Colonic mucosa (tissue), 4 donors: ENCODE measurements at regions not wholly inside any gene's neighbourhood (a gene's known extent, or its start where the extent isn't known, plus 50 kb on each side); places are given as distances from the start of the nearest gene placed in this dataset.

Source experiments
- DNase-seq: peaks from one replicate; pipeline ENCODE4 v3.0.0-alpha.2; 2020
- H3K27ac ChIP-seq: fragments of 200-600 bp; one replicate; pipeline ENCODE4 v1.8.0; 2021
- H3K27me3 ChIP-seq: fragments of 200-600 bp; one replicate; pipeline ENCODE4 v1.8.0; 2021
- H3K36me3 ChIP-seq: fragments of 200-600 bp; one replicate; pipeline ENCODE4 v1.8.0; 2021
- H3K4me1 ChIP-seq: fragments of 200-600 bp; one replicate; pipeline ENCODE4 v1.8.0; 2021; ENCODE audit warnings: mild to moderate bottlenecking
- H3K4me3 ChIP-seq: fragments of 200-600 bp; one replicate; pipeline ENCODE4 v1.8.0; 2021
- H3K9ac ChIP-seq, 2 donors: one replicate each; pipeline ENCODE4 v1.7.0; 2013; ENCODE audit warnings: control low read depth in 2 of 2, low read depth in 2 of 2, low read length in 2 of 2
- H3K9me3 ChIP-seq: fragments of 200-600 bp; one replicate; pipeline ENCODE4 v1.8.0; 2021
- intact Hi-C: fragments of 100-400 bp; cut with DNase I; formaldehyde crosslinking; loops from one replicate; pipeline ENCODE4 v1.14.1; 2022
- TF ChIP-seq, protein P1 (sequence below): fragments of 200-600 bp; IDR thresholded peaks from one replicate; pipeline ENCODE4 v1.8.0; 2022; ENCODE audit warnings: antibody characterized with exemption, mild to moderate bottlenecking
- donor health status: healthy.
- donor health status: DM: no; HTN: no; CAD: no.
- donor health status: DM: no; HTN: no; CAD: no.

GRCh38 chr4:170750519-170750918, 660.8 kb upstream of the AADAT start:
- no peak overlapping the region for H3K9ac ChIP-seq
- TF ChIP-seq, protein P1, sequence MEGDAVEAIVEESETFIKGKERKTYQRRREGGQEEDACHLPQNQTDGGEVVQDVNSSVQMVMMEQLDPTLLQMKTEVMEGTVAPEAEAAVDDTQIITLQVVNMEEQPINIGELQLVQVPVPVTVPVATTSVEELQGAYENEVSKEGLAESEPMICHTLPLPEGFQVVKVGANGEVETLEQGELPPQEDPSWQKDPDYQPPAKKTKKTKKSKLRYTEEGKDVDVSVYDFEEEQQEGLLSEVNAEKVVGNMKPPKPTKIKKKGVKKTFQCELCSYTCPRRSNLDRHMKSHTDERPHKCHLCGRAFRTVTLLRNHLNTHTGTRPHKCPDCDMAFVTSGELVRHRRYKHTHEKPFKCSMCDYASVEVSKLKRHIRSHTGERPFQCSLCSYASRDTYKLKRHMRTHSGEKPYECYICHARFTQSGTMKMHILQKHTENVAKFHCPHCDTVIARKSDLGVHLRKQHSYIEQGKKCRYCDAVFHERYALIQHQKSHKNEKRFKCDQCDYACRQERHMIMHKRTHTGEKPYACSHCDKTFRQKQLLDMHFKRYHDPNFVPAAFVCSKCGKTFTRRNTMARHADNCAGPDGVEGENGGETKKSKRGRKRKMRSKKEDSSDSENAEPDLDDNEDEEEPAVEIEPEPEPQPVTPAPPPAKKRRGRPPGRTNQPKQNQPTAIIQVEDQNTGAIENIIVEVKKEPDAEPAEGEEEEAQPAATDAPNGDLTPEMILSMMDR = no peak
- no peaks in the 10 kb centered on the region for H3K9me3 ChIP-seq
- H3K4me3 ChIP-seq = no peak overlapping the region
- DNase-seq = no peak
- no peak overlapping the region for H3K27ac ChIP-seq
- H3K27me3 ChIP-seq = no peaks in the 10 kb centered on the region
- no peaks in the 10 kb centered on the region for H3K36me3 ChIP-seq
- no peaks in the 10 kb centered on the region for H3K4me1 ChIP-seq
- intact Hi-C loops = no loop called here

GRCh38 chr4:170748975-170749374, 659.2 kb upstream of the AADAT start:
- no peak overlapping the region for H3K9ac ChIP-seq
- H3K4me3 ChIP-seq = no peak overlapping the region
- no peaks in the 10 kb centered on the region for H3K9me3 ChIP-seq
- TF ChIP-seq, protein P1 = no peak
- H3K4me1 ChIP-seq = no peaks in the 10 kb centered on the region
- no peaks in the 10 kb centered on the region for H3K27me3 ChIP-seq
- no peak for DNase-seq
- intact Hi-C loops = no loop called here
- H3K27ac ChIP-seq = no peak overlapping the region
- no peaks in the 10 kb centered on the region for H3K36me3 ChIP-seq

- Histone ChIP-seq H3K4me1 (no peaks in the 10 kb centered on the region), H3K9me3 (no peaks in the 10 kb centered on the region), H3K9ac (no peak overlapping the region), H3K36me3 (no peaks in the 10 kb centered on the region), H3K4me3 (no peak overlapping the region), H3K27me3 (no peaks in the 10 kb centered on the region), H3K27ac (no peak overlapping the region)
- intact Hi-C loops = no loop called here
- peak; percentile 17 for DNase-seq
- TF ChIP-seq, protein P1 = no peak
Measured at GRCh38 chr4:170743633-170744032, 653.9 kb upstream of the AADAT start.

DNA sequence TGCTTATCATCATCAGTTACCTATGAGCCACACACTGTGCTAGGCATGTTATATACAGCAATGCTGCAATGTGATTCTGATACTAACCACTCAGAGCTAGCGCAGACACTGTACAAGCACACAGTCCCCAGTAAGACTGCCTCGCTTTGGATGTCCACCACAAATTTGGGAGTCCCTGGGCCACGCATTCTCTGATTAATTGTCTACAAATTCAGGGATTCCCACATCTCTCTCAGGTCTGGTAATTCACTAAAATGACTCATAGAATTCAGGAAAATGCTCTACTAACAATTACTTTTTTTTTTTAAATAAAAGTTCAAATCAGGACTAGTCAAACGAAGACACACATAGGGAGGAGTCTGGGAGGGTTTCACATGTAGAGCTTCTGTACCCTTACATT, 652.1 kb upstream of the AADAT start:
- intact Hi-C loops = no loop called here
- TF ChIP-seq, protein P1 = no peak
- H3K9me3 ChIP-seq = no peaks in the 10 kb centered on the region
- H3K4me3 ChIP-seq = no peak overlapping the region
- H3K27ac ChIP-seq = no peak overlapping the region
- H3K4me1 ChIP-seq = no peaks in the 10 kb centered on the region
- no peaks in the 10 kb centered on the region for H3K27me3 ChIP-seq
- no peak for DNase-seq
- no peaks in the 10 kb centered on the region for H3K36me3 ChIP-seq
- H3K9ac ChIP-seq = no peak overlapping the region

GRCh38 chr4:170736710-170737109, 647.0 kb upstream of the AADAT start:
- DNase-seq = no peak
- intact Hi-C loops = no loop called here
- Histone ChIP-seq H3K4me3 (no peak overlapping the region), H3K27ac (no peak overlapping the region), H3K4me1 (no peaks in the 10 kb centered on the region), H3K36me3 (no peaks in the 10 kb centered on the region), H3K9ac (no peak overlapping the region), H3K9me3 (no peaks in the 10 kb centered on the region), H3K27me3 (no peaks in the 10 kb centered on the region)
- TF ChIP-seq, protein P1 = no peak

GRCh38 chr4:170729897-170730296, 640.1 kb upstream of the AADAT start:
- intact Hi-C loops = no loop called here
- H3K4me3 ChIP-seq = no peak overlapping the region
- no peaks in the 10 kb centered on the region for H3K9me3 ChIP-seq
- H3K4me1 ChIP-seq = no peaks in the 10 kb centered on the region
- H3K9ac ChIP-seq = no peak overlapping the region
- H3K27me3 ChIP-seq = no peaks in the 10 kb centered on the region
- no peak overlapping the region for H3K27ac ChIP-seq
- TF ChIP-seq, protein P1 = no peak
- H3K36me3 ChIP-seq = no peaks in the 10 kb centered on the region
- no peak for DNase-seq
